ENCODE measurements at regions not wholly inside any gene's neighbourhood (a gene's known extent, or its start where the extent isn't known, plus 50 kb on each side); places are given as distances from the start of the nearest gene placed in this dataset.

DNA sequence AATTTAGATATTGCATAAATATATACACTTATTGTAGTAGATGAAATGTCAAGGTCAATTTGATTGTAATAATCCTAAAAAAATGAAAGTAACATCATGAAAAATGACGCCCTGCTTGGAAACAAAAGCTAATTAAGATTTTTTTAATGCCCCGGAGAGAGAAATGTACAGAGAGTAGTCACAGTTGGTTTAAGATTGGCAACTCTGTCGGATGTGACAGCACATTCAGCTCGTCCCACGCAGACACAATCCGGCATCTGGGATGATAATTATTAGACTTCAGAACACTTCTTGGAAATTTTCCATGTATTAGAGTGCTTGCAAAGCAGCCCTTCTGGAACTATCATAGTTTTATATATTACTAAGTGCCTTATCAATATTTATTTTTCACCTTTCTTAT is 478.0 kb downstream of the PDHA2 start:
- TF ChIP-seq, protein P1, sequence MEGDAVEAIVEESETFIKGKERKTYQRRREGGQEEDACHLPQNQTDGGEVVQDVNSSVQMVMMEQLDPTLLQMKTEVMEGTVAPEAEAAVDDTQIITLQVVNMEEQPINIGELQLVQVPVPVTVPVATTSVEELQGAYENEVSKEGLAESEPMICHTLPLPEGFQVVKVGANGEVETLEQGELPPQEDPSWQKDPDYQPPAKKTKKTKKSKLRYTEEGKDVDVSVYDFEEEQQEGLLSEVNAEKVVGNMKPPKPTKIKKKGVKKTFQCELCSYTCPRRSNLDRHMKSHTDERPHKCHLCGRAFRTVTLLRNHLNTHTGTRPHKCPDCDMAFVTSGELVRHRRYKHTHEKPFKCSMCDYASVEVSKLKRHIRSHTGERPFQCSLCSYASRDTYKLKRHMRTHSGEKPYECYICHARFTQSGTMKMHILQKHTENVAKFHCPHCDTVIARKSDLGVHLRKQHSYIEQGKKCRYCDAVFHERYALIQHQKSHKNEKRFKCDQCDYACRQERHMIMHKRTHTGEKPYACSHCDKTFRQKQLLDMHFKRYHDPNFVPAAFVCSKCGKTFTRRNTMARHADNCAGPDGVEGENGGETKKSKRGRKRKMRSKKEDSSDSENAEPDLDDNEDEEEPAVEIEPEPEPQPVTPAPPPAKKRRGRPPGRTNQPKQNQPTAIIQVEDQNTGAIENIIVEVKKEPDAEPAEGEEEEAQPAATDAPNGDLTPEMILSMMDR (IDR thresholded peaks at IDR 0.05), result no peak
- TF ChIP-seq POLR2AphosphoS5 (IDR thresholded peaks at IDR 0.05; ENCODE audit: low read depth, low read length), result no peak

Measured in Panc1 (cell line).